KBM-7 (cell line): ENCODE measurements at regions not wholly inside any gene's neighbourhood (a gene's known extent, or its start where the extent isn't known, plus 50 kb on each side); places are given as distances from the start of the nearest gene placed in this dataset.

ENCODE experiments used
- DNase-seq: peaks from one replicate; pipeline ENCODE4 v3.0.0-alpha.2; 2015
- in situ Hi-C: fragments of 300-500 bp; cut with MboI; formaldehyde crosslinking; loops from 2 replicates; pipeline ENCODE4 v1.14.3; 2020; ENCODE audit warnings: low sequenced_read_pairs, low pct_unique_long_range_greater_than_20kb, mixed read lengths

DNA sequence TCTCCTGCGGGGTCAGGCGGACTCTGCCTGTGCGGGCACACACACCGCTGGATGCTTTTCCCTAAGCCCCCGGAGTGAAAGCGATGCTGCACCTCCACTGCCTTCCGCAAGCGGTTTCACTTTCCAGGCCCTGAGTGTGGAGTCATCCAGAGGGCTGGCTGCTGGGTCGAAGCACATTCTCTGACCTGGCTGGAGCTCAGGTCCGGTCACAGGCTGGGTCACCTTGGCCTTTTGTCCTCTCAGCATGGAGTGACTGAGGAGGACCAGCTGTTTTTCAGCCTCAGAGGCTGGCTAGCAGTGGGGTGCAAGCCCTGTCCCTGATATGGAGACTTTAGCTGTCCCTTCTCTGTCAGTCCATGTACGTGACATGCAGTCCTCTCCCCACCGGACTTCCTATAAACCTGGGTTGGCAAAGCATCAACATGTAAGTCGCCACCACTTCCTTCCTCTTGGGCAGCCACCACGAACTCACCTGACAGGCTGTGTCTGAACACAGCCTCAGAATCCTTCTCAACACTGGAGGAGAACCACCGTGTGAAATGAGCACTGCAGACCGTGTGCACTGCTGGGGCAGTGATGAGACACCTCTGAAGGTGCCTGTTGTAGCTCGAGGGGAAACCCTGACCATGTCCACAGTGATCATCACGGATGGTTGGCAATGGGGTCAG, 51.3 kb downstream of the GADD45G start:
- DNase-seq = no peak
- in situ Hi-C loops = no loop called here

DNA sequence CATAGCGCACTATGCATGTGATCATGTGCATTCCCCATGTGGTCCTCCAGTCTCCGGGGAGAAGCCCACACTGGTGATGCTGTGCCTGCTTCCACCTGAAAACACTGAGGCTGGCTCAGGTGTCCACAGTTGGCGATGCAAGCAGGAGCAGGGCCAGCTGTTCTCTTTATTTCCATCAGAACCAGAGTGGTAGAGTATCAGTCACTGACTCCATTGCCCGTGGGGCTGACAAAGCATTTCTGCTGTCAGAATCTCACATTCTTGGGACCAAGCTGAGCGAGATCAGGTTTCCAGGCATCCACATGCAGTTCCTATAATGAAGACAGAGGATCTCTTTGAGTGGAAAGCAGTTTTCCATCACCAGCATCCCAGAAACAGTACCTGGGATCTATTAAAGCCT, 52.5 kb downstream of the GADD45G start:
- in situ Hi-C loops = no loop called here
- no peak for DNase-seq

DNA sequence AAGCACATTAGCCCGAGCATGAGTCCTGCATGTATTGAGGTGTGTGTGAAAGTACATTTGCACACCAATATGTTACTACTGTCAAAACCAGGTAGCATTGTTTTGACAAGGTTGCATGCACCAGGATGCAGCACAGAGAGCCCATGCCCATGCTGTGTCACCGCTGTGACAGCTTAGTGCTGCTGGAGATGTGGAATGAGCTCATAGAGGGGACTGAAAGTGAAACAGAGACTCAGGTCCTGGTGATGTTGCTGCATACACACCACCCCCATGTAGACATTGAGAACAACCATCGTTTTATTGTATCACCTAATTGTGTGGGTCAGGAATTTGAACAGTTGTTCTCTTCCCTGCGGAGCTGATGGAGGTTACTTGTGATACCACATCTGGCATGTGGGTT, 53.0 kb downstream of the GADD45G start:
- in situ Hi-C loops = no loop called here
- DNase-seq = no peak

DNA sequence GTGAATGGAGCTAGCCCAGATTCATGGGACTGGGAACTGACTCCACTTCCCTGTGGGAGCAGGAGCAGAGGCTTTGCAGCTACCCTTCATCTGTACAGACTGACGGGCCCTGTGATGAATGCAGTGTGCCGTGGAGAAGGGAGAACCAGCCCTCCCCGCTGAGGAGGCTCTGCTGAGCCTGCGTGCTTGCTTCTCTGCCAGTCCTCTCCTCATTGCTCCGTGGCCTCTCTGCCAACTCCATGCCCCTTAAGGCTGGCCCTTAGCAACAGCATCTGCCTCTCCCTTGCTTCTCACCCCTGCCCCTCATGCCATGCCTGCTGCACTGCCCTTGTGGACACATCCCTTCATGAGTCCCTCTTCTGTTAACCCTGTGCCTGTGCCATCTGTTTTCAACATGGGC, 53.6 kb downstream of the GADD45G start:
- no peak for DNase-seq
- in situ Hi-C loops = no loop called here

DNA sequence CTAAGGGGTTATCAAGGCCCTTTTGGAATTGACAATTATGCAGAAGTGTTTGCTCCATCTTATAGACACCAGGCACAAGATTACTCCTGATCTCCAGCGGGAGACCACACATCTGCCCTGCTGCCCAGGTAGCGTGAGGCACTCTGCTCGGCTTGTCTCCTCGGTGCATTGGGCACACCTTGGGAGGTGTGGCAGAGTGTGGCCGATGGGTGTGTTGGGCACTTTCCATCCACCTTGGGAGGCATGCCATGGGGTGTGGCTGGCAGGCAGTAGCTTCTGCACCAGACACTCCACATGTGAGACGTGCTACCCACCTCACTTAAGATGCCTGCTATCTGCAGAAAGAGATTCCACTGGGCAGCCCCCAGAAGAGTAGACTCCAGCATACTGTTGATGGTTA, 54.1 kb downstream of the GADD45G start:
- in situ Hi-C loops = no loop called here
- DNase-seq = no peak

DNA sequence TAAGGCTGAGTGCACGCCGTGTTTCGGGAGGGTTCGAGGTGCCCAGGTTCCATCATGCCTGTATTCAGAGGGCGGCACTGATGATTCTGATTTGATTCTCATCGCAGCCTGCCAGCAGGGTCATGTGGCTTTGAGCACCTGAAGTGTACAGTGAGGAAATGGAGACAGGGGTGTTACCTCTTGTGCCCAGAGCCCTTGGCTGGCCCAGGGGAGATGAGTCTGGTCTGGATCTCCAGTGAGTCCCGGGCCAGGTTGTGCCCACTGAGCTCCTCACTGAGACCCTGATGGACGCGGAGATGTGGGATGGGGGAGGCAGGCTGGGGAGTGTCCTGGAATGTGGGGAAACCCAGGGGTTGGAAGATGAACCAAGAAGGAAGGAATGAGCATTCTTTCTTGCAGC, 54.7 kb downstream of the GADD45G start:
- in situ Hi-C loops = no loop called here

DNA sequence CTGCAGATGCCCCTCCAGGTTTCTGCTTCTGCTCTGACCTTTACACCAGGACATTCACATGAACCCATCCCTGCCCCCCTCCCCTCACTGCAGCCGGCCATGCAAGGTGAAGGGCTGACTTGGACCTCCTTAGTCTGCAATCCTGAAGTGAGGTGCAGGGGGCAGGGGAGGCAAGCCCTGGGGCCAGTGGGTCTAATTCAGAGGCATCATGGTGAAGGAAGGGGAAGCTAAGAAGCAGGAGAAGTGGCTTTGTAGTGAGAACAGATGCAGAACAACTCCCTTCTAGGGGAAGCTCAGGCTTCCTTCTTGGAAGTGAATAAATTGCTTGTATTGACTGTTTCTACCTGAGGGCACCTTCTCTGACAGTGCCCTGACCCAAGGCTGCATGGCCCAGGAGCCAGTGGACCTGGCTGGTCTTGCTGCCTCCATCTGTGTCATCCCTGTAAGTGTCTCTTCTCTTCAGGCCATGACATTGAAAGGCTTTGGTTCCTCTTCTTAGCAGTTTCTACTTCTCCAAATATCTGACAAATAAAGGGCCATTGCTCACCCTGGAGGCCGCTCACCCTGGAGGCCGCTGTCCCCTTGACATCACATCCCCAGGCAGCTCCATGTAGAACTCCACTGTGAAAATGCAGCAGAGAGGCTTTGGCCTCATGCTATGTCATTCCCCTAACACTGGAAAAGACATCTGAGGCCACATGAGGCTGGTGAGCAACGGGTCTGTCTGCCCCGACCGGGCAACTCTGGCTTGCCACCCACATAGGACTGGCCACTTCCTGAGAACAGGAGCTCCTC, 55.3 kb downstream of the GADD45G start:
- in situ Hi-C loops = no loop called here
- no peak for DNase-seq

More for the DNA sequence above, 54.7 kb downstream of the GADD45G start:
- no peak for DNase-seq

DNA sequence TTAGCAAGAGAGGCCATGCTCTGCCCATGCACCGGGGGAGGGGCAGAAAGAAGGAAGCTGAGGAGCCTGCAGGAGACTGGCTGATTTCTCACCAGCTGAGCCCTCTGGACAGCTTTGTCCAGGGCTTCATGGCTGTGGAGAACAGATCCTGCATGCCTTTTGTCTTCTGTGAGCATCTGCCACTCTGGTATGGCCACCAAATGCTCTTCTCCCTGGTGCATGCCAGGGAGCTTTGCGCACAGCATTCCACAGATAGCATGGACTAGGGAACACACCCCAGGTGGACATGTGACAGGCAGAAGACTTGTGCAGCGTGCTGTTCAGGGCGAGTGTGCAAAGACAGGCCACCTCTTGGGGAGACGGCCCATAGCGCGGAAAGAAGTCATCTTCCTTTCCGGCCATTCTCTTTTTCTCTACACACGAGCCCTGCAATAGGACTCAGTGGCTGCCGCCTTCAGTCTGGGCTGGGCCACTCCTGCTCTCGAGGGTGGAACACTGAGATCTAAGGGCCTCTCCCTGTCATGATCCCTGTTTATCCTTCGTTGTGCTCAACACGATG, 56.7 kb downstream of the GADD45G start:
- in situ Hi-C loops = no loop called here
- no peak for DNase-seq

DNA sequence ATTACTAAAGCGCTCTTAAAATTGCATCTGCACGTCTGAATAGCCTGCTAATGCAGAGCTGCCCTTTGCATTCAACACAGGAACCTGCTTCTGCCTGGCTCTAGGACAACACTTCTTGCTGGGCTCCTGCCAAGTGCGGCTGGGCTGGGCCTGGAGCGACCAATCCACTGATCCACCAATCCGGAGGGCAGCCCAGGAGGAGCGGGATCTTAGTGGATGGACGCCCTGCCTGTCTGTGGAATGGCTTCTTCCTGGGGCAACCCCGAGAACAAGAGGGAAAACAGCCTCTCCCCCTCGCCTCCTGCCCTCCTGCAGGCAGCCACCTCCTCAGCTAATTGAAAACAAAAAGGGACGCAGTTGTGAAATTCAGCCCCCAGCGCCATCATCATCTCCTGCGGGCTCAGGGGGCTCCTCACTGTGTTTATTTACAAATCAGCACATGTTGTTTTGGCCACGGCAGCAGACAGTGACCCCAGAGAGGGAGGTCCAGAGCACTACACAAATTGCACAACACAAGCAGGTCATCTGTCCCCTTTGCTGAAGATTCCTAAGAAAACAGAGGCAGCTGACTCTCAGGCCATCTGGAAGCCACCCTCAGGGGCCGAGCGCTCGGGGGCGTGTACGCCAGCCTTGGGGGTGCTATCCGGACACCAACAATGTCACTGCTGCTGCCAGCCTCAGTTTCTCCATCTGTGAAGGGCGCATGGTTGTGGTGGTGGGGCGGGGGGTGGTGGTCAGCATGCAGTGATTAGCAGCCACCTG, 57.3 kb downstream of the GADD45G start:
- in situ Hi-C loops = no loop called here
- no peak for DNase-seq

DNA sequence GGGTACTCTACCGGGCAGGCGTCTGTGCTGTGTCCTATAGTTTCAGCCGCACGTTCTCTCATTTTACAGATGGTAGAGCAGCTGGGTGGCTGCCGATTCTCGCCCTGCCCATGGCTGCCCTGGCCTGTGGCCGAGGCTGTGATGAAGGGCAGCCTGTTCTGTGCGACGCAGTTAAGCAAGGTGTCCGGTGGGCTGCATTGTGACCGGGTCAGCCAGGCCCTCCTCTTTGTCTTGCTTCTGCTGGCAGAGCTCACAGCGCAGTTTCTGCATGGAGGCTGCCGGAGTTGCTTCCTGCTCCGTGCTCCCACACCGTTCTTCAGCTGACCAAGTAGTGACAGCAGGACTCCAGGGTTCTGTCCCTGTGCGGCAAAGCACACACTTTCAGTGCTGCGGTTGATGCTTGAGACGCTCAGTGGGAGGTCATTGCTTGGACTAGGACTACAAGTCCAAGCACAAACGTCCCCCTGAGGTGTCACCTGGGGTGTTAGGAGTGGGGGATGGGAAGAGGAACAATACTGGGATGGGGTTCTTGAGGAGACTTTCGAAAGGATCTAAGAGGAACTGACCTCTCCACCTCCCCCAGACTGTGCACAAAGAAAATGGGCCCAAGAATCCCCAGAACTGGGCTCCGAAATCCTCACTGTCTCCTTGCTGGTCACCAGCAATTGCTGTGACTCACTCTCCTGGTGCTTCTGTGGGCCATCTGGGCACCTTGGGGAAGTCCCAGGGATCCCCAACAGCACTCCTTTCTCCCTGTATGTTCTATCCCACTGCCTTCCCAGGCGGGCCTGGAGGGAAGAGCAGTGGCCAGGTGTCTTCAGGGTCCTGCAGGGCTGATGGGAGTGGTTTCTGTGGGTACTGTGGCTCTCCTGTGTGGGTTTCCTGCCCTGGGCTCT, 58.2 kb downstream of the GADD45G start:
- no peak for DNase-seq
- in situ Hi-C loops = no loop called here

DNA sequence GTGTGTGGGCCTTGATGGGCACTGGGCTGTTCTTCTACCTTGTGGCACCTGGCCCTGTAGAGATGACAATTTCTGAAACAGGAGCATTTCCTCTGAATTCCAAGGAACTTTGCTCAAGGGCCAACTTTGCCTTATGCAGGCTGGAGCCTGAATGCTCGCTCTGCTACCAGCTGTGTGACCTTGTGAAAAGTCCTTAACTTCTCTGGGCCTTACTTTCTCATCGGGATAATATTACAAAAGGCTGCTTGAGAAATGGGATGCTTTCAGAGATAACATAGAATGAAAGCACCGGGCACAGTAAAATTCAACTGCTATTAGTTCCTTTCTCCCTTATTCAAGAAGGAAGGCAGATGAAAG, 58.8 kb downstream of the GADD45G start:
- DNase-seq = no peak
- in situ Hi-C loops = no loop called here

DNA sequence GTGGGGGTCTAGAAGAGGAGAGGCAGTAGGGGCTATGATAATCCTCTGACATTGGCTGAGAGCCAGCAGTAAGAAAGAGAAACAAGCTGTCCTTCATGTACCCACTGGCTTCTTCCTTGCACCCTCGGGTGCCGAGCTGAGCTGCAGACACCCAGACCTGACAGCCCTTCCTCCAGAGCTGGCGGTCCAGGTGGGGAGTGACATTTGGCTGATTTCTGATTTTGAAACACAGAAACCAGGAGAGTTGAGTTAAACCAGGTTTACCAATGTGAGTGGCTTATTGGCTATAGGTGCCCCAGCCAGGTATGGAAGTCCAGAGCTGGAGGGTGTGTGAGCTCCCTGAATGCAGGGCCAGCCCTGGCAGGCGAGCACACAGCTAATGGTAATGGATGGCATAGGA, 59.2 kb downstream of the GADD45G start:
- in situ Hi-C loops = no loop called here
- no peak for DNase-seq

DNA sequence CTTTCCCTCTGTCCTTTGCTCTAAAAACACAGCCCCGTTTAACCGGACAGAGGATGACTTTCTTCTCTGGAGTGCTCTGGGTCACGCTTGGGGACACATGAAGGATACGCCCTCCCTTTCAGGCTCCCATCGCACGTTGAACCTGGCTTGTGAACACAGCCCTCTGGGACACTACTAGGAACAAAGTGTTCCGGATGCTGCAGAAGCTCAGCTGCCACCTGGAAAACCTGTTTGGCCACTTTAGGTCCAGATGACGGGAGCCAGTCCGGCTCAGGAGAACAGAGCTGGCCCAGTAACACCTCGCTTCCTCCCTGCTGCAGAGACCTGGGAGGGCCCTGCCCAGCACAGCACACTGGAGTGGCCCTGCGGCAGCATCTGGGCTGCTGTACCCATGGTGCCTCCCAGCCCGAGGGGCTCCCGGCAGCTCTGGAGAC, 60.1 kb downstream of the GADD45G start:
- in situ Hi-C loops = no loop called here
- DNase-seq = no peak

DNA sequence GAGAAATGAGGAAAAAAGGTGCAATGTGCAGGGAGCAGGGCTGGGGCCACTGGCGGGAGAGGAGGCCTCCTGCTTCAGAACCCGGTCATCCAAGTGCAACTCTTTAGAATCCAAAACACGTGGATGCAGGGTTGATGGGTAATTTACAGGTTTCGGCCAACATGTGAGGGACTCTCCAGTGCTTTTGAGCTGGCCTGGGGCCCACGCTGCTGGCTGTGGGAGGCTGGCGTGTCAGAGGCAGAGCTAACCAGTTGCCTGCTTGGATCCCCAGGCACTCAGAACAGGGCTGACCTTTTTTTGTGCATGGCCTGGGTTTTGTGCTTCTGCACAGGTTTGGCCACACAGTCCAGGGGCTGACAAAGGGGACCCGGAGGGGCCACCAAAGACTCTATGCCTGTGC, 61.6 kb downstream of the GADD45G start:
- in situ Hi-C loops = no loop called here
- DNase-seq = no peak

DNA sequence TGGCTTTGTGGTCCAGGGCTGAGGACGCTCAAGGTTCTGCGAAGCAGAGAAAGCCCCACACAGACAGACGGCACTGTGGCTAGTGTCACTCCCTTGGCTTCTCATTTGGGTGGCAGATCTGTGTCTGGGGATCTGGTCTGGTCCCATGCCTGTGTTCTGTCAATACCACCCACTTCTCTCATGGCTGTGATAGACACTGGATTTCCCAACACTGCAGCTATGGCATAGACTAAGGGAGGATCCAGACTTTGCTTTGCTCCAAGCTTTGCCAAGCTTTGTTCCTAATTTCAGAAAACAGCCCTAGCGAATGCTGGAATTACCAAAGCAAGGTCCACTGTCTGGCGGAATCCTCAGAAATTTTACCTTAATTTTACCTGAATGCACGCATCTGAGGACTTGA, 62.1 kb downstream of the GADD45G start:
- in situ Hi-C loops = no loop called here
- no peak for DNase-seq

DNA sequence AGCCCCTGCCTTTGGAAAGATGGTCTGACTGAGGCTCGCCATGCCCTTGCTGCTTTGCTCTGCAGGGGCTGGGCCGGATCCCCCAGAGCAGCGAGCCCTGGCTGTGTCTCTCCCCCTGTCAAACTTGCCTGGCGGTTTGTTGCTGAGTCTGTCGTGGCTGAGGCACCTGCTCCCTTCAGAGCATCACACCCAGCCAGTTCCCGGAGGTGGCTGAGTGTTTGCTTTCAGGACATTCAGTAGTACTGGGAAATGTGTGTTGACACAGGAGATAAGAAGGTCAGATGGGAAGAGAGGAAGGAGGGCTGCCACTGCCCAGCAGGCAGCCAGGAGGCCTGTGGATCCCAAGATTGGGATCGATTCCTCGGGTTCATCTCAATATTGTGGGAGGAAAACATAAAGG, 62.9 kb downstream of the GADD45G start:
- in situ Hi-C loops = no loop called here
- DNase-seq = no peak

DNA sequence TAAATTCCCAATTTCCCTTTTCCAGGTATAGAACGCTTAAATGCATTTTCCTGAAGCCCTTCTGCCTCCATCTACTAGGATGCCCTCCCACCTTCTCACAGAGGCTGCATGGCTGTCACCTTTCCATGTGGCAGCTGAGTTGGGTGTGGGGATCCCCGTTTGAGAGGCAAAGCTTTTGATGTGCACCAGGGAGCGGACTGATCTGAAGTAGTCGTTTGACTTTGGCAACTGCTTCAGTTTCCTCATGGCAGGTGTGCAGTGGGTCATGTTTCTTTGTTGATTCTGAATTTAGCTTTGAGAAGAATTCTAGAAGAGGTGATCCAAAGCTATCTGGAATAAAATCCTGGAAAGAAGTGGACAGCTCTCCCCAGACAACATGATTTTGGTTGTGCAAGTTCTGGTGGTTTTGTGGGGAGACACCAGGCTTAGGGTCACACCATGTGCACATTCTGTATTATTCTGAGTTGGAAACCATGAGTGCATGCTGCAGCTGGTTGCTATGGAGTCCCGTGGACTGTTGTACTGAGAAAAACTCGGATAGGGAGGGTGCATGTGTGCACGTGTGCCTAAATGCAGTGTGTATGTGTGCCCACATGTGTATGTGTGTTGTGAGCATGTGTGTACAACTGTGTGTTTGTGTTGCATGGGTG, 63.5 kb downstream of the GADD45G start:
- DNase-seq = no peak
- in situ Hi-C loops = no loop called here

DNA sequence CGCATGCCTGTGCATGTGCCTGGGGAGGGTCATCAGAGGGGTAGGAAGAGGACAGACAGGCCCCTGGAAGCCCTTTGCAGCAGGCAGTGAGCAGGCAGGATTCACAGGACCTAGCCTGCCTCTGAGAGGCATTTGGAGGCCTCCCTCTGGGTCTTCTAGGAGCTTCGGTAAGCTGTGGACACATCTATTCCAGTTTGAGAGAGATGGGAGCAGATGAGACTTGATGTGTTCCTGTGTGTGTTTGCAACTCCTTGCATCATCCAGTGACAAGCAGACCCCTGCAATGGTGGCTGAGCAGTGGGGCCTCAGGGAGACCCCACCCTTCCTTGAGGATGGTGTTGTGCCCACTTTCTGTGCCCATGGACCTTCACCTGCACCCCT, 64.0 kb downstream of the GADD45G start:
- in situ Hi-C loops = no loop called here
- no peak for DNase-seq
